NCI-H146 (cell line): ENCODE measurements at regions not wholly inside any gene's neighbourhood (a gene's known extent, or its start where the extent isn't known, plus 50 kb on each side); places are given as distances from the start of the nearest gene placed in this dataset.
A peak's percentile ranks its signal among the peaks of the same experiment; 100 is the strongest.
"Not testable (repeated sequence)": the region's sequence is repeated elsewhere in the genome, so short reads cannot be mapped to it uniquely, and the experiment has no call there.

Source experiments
- DNase-seq: peaks from one replicate; lab custom pipeline; 2025; lab: John Stamatoyannopoulos, UW

- no peak for DNase-seq
These were observed 177.1 kb downstream of the RNF144A start for GRCh38 chr2:7094231-7094741.

GRCh38 chr2:7096726-7097352 is 179.6 kb downstream of the RNF144A start:
- DNase-seq, result no peak

- DNase-seq, result peak; percentile 79
These were observed 180.2 kb downstream of the RNF144A start for GRCh38 chr2:7097353-7097895.

- no peak for DNase-seq
These were observed 181.6 kb downstream of the RNF144A start for GRCh38 chr2:7098816-7099215.

- not testable (repeated sequence) for DNase-seq
These were observed 182.5 kb downstream of the RNF144A start for GRCh38 chr2:7099687-7100086.

- no peak for DNase-seq
These were observed 185.6 kb downstream of the RNF144A start for GRCh38 chr2:7102826-7103225.

- no peak for DNase-seq
These were observed 191.8 kb downstream of the RNF144A start for GRCh38 chr2:7108792-7109532.

GRCh38 chr2:7109533-7109885 is 192.3 kb downstream of the RNF144A start:
- DNase-seq, result no peak

GRCh38 chr2:7111626-7112025 is 194.4 kb downstream of the RNF144A start:
- peak; percentile 11 for DNase-seq

- no peak for DNase-seq
These were observed 198.2 kb downstream of the RNF144A start for GRCh38 chr2:7115364-7115763.

GRCh38 chr2:7115906-7116305 is 198.7 kb downstream of the RNF144A start:
- DNase-seq, result no peak

GRCh38 chr2:7116511-7116910 is 199.3 kb downstream of the RNF144A start:
- DNase-seq, result no peak

GRCh38 chr2:7117076-7117475 is 199.9 kb downstream of the RNF144A start:
- no peak for DNase-seq

GRCh38 chr2:7118606-7119131 is 201.5 kb downstream of the RNF144A start:
- DNase-seq, result peak; percentile 15

- peak; percentile 25 for DNase-seq
These were observed 202.1 kb downstream of the RNF144A start for GRCh38 chr2:7119132-7119835.

GRCh38 chr2:7121851-7122250 is 204.6 kb downstream of the RNF144A start:
- DNase-seq, result no peak

- DNase-seq, result no peak
These were observed 209.9 kb downstream of the RNF144A start for GRCh38 chr2:7127156-7127555.

- no peak for DNase-seq
These were observed 210.5 kb downstream of the RNF144A start for GRCh38 chr2:7127687-7128086.

- DNase-seq, result no peak
These were observed 214.0 kb downstream of the RNF144A start for GRCh38 chr2:7131261-7131660.

GRCh38 chr2:7132753-7133152 is 215.5 kb downstream of the RNF144A start:
- no peak for DNase-seq

GRCh38 chr2:7133521-7133920 is 216.3 kb downstream of the RNF144A start:
- peak; percentile 38 for DNase-seq

GRCh38 chr2:7140306-7140705 is 223.1 kb downstream of the RNF144A start:
- no peak for DNase-seq
